HEK293T (cell line): ENCODE measurements at regions not wholly inside any gene's neighbourhood (a gene's known extent, or its start where the extent isn't known, plus 50 kb on each side); places are given as distances from the start of the nearest gene placed in this dataset.

Experiments
- BHLHE40 ChIP-seq: fragments of 450-650 bp; IDR thresholded peaks from 2 replicates; pipeline ENCODE4 v1.6.1; 2016; ENCODE audit warnings: mild to moderate bottlenecking, moderate library complexity, borderline replicate concordance
- HDGF ChIP-seq: fragments of 450-650 bp; IDR thresholded peaks from 2 replicates; pipeline ENCODE4 v1.6.1; 2017; ENCODE audit warnings: antibody characterized with exemption, borderline replicate concordance
- SP1 ChIP-seq: fragments of 450-650 bp; IDR thresholded peaks from 2 replicates; pipeline ENCODE4 v1.6.1; 2017
- TARDBP ChIP-seq: fragments of 450-650 bp; IDR thresholded peaks from 2 replicates; pipeline ENCODE4 v1.6.1; 2016
- ZNF384 ChIP-seq: fragments of 450-650 bp; IDR thresholded peaks from 2 replicates; pipeline ENCODE4 v1.6.1; 2016

GRCh38 chr9:121581786-121582600 is 69.4 kb upstream of the DAB2IP start:
- no peak for TF ChIP-seq TARDBP
- no peak for TF ChIP-seq SP1
- no peak for TF ChIP-seq BHLHE40
- TF ChIP-seq ZNF384 = no peak
- TF ChIP-seq HDGF = no peak
